ENCODE measurements at regions not wholly inside any gene's neighbourhood (a gene's known extent, or its start where the extent isn't known, plus 50 kb on each side); places are given as distances from the start of the nearest gene placed in this dataset.

DNA sequence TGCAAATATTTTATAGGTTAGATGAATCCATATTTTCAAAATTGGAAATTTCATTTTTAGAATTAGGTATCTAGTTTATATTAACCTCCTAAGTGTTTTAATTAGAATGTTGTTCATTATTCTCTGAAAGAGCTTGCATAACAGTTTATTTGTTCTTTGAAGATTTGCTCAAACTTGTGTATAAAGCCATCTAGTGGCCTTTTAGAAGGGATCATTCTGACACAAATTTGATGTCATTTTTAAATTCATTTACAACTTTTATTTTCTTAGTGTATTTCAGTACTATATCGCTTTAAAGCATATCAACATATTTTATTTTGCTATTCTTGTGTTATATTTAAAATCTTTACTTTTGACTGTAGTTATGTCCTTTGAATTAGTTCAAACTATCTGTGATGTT is 527.0 kb upstream of the NRG3 start:
- TF ChIP-seq, protein P1, sequence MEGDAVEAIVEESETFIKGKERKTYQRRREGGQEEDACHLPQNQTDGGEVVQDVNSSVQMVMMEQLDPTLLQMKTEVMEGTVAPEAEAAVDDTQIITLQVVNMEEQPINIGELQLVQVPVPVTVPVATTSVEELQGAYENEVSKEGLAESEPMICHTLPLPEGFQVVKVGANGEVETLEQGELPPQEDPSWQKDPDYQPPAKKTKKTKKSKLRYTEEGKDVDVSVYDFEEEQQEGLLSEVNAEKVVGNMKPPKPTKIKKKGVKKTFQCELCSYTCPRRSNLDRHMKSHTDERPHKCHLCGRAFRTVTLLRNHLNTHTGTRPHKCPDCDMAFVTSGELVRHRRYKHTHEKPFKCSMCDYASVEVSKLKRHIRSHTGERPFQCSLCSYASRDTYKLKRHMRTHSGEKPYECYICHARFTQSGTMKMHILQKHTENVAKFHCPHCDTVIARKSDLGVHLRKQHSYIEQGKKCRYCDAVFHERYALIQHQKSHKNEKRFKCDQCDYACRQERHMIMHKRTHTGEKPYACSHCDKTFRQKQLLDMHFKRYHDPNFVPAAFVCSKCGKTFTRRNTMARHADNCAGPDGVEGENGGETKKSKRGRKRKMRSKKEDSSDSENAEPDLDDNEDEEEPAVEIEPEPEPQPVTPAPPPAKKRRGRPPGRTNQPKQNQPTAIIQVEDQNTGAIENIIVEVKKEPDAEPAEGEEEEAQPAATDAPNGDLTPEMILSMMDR (IDR thresholded peaks at IDR 0.05; ENCODE audit: insufficient read depth, low read length), result no peak
- no peak for DNase-seq (ENCODE audit: low read depth)
- H3K4me3 ChIP-seq (ENCODE audit: low read depth, low read length), result no peak overlapping the region

DNA sequence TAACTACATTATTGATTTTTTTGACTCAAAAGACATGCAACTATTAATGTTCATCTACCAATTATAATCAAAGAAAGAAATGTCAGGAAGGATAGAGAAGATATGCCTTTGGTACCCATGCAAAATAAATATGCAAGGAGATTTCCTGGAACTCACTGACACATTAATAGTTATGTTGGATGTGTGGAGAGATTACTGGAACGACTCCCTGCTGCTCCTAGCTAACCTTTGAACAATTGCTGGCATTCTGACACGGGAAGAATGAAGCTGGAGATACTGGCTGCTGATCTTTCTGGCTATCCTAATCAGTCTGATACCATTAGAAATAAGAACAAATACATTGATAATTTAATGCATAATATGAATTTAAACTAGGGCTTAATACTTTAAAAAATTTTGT is 507.9 kb upstream of the NRG3 start:
- no peak overlapping the region for H3K4me3 ChIP-seq (ENCODE audit: low read depth, low read length)
- no peak for DNase-seq (ENCODE audit: low read depth)
- TF ChIP-seq, protein P1 (IDR thresholded peaks at IDR 0.05; ENCODE audit: insufficient read depth, low read length), result no peak

GRCh38 chr10:81386817-81387216 is 488.2 kb upstream of the NRG3 start:
- TF ChIP-seq, protein P1 (IDR thresholded peaks at IDR 0.05; ENCODE audit: insufficient read depth, low read length), result no peak
- no peak overlapping the region for H3K4me3 ChIP-seq (ENCODE audit: low read depth, low read length)
- no peak for DNase-seq (ENCODE audit: low read depth)

DNA sequence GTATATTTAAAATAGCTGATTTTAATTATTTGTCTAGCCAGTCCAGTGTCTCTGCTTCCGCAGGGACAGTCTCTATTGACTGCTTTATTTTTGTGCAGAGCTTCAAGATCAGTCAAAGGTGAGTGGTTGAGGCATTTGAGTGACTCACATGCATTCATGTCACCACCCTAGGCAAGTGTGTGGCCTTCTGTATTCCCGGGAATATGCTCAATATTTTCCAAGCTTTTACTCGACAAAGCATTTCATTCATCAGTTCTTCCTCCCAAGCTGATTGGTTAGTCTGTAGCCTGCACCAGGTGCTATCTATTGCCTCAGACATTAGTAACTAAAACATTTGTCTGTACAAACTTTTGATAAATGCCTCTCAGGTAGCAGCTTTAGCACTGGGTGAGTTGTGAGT is 471.5 kb upstream of the NRG3 start:
- TF ChIP-seq, protein P1 (IDR thresholded peaks at IDR 0.05; ENCODE audit: insufficient read depth, low read length), result no peak
- DNase-seq (ENCODE audit: low read depth), result no peak
- no peak overlapping the region for H3K4me3 ChIP-seq (ENCODE audit: low read depth, low read length)

GRCh38 chr10:81405399-81405798 is 469.6 kb upstream of the NRG3 start:
- TF ChIP-seq, protein P1 (IDR thresholded peaks at IDR 0.05; ENCODE audit: insufficient read depth, low read length), result no peak
- no peak for DNase-seq (ENCODE audit: low read depth)
- no peak overlapping the region for H3K4me3 ChIP-seq (ENCODE audit: low read depth, low read length)

DNA sequence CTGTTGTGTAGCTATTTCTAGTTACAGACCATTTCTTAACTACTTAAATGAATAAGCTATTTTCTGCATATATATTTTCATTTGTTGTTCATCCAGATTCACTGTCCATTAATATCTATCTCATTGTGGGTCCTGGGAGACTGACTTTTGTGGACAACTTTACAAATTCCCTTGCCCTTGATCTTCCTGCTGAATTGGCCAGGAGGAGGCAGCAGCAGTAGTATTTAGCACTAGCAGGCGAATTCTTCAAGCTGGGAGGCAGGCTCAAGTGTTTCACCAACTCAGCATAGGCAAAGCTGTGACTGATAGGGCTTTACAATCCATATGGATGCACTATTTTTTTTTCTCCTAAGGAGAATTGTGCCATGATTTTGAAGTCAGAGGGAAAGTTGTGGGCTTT is 461.0 kb upstream of the NRG3 start:
- TF ChIP-seq, protein P1 (IDR thresholded peaks at IDR 0.05; ENCODE audit: insufficient read depth, low read length), result no peak
- no peak for DNase-seq (ENCODE audit: low read depth)
- H3K4me3 ChIP-seq (ENCODE audit: low read depth, low read length), result no peak overlapping the region

DNA sequence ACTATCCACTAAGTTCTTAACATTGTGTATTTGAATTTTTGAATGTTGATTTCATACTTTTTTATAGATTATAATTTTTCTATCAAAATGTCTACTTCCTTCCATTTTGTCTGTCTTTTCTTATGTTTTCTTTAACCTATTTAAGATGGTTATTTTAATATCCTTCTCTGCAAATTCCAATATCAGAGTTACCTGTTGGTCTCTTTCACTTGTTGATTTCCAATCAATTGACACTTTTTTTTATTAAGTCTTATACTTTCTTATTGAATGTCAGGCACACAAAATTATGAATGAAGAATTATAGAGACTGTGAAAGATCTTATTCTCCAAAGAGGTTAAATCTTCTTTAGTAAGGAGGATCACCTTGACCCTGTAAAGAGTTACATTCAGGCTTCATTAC is 448.3 kb upstream of the NRG3 start:
- no peak for DNase-seq (ENCODE audit: low read depth)
- TF ChIP-seq, protein P1 (IDR thresholded peaks at IDR 0.05; ENCODE audit: insufficient read depth, low read length), result no peak
- H3K4me3 ChIP-seq (ENCODE audit: low read depth, low read length), result no peak overlapping the region
